ENCODE measurements at regions not wholly inside any gene's neighbourhood (a gene's known extent, or its start where the extent isn't known, plus 50 kb on each side); places are given as distances from the start of the nearest gene placed in this dataset.
"Not testable (repeated sequence)": the region's sequence is repeated elsewhere in the genome, so short reads cannot be mapped to it uniquely, and the experiment has no call there.

DNA sequence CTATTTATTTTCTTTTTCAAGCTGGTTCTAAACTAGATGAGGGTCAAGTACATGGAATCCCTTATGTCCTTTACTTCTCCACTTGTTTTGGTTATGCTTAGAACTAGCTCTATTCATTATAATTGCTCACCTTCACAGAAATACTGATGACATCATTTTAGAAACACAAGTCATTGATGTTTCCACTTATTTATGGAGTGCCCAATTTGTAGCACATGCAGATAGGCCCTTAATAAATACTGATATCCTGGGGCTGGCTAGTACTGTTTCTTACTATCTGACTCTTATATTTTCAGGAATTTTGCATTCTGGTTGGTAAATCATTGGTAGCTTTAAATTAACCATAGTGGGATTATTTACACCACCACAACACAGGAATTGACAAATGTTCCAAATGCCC lies 112.2 kb downstream of the NAA11 start:
- DNase-seq = no peak

DNA sequence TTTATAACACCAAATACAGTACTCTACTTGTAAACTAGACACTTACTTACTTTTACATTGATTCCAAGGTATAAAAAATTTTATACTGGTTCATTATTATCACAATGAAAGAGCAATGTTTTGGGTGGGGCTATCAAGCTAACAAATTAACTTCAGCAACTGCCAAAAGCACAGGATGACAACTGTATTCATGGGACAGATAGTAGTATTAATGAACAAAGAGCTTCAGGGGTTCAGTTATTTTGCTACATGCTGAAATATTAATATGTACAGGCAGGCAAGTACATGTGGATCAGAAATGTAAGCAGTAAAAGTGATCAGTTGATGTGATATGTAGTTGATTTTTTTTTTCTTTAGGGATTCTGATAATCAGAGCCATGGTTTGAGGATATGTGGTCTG lies 112.9 kb downstream of the NAA11 start:
- no peak for DNase-seq

DNA sequence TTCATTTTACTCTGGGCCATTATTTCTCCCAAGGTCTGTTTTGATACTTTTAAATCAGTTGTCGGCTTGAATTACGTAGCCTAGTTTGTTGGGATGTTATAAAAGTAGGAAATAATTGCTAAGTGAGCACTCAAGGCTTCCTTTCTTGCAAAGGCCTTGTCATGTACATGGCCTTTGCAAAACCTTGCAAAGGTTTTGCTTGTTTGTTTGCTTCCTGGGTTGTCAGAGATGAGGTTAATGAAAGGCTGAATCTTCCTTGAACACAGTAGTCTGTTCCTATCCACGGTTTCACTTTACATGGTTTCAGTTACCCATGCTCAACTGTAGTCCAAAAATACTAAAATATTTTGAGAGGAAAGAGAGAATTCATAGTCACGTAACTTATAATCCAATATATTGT lies 113.5 kb downstream of the NAA11 start:
- DNase-seq = no peak

DNA sequence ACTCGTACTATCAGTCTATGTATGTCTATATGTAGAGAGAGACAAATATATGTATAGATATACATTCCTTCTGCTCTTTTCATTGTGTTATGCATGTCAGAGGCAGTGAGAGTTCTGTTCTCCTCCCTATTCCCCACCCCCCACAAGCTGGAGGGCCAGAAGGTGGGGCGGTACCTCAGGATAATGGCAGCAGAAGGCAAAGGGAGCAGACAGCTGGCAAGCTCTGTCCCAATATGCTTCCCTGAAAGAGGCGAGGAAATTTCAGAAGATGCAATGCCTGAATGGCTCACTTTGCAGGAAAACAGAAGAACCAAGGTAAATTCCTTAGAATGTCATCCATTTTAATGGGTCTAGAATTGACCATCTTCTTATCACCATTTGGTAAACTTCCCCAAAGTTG lies 114.4 kb downstream of the NAA11 start:
- no peak for DNase-seq

DNA sequence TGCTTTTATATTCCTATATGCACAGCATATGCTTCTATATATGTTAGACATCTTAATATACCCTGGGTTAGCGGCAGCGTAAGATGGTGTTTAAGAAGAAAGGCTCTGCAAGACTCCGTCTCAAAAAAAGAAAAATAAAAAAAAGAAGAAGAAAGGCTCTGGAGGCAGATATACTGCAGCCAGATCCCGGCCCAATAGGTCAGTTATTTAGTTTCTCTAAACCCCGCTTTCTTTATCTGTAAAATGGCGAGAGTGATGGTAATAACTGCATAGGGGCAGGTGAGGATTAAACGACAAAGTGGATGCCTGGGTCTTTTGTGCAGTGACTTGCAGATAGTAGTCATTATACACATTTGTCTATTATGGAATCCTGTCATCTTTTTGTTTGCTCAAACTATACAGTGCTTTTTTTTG lies 115.2 kb downstream of the NAA11 start:
- no peak for DNase-seq

DNA sequence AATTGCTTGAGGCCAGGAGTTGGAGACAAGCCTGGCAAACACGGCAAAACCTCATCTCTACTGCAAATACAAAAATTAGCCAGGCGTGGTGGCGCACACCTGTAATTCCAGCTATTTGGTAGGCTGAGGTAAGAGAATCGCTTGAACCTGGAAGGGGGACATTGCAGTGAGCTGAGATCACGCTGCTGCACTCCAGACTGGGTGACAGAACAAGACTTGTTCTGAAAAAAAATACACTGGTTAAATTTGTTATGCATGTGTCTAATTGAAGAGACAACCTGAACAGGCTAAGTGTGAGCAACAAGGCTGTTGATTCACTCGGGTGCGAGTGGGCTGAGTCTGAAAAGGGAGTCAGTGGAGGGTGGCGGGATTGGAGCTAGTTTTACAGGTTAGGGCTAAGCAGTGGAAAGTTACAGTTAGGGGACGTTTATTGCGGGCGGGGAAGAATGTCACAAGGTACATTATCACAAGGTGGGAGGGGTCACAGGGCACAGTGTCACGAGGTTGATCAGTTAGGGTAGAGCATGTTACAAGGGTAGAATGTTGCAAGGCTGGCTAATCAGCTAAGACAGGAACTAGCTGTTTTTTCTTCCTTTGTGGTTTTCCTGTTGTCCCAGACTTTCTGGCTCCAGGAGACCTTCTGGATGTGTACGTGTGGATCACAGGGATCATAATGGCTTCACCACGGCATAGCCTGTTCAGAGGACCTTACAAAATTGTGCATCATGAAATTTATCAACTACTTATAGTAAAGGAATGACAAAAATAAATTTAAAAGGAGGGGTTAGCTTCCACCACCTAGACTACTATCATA lies 115.8 kb downstream of the NAA11 start:
- DNase-seq = no peak

DNA sequence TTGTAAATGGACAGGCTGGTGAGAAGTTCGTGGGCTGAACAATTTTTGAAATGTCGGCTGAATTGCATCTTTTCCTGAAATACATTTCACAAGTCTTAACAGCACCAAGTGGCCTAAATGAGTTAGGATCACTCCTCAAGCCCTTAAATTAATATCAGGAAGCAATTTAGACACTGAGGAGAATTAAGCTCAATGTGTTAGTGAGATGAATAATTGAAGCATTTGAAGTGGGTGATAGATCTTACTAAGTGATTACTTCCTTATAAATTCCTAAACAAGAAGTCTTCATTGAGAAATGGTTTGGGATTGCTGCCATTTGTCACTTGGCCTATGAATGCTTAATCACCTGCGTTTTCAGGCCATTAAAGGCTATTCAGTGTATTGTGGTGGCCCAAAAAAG lies 116.8 kb downstream of the NAA11 start:
- DNase-seq = no peak

DNA sequence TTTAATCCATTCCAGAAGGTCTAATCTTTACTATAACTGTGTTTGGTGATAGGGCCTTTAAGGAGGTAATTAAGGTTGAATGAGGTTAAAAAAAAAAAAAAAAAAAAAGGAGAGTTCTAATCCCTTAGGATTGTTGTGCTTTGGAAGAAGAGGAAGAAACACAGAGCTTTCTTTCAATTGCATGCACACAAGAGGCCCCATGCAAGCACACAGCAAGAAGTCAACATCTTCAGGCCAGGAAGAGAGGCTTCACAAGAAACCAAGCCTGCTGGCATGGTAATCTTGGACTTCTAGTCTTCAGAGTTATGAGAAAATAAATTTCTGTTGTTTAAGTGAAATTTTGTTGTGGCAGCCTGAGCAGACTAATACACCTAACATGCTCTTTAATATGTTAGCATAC lies 118.6 kb downstream of the NAA11 start:
- DNase-seq = no peak

DNA sequence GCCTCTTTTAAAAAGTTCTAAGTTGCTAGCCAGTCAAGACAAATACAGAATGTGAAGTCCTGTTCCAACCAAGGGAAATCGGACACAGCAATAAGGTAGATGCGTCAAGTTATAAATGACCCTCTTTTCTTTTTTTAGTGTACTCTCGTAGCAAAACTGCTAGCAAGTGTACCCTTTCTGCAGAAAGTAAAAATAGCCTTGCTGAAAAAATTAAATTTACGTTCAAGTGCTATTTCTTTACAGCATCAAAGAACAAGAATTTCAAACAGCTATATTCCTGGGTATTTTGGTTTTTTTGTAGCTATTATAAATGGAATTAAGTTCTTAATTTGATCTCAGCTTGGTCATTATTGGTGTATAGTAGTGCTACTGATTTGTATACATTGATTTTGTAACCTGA lies 119.2 kb downstream of the NAA11 start:
- no peak for DNase-seq

DNA sequence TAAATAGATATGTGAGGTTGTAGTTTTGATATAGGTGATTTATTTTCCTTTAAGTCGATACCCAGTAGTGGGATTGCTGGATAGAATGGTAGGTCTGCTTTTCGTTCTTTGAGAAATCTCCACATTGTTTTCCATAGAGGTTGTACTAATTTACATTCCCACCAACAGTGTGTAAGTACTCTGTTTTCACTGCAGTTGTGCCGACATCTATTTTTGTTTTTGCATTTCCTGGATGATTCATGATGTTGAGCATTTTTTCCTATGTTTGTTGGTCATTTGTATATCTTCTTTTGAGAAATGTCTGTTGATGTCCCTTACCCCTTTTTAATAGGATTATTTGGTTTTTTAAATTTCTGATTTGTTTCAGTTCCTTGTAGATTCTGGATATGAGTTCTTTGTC lies 120.7 kb downstream of the NAA11 start:
- no peak for DNase-seq

DNA sequence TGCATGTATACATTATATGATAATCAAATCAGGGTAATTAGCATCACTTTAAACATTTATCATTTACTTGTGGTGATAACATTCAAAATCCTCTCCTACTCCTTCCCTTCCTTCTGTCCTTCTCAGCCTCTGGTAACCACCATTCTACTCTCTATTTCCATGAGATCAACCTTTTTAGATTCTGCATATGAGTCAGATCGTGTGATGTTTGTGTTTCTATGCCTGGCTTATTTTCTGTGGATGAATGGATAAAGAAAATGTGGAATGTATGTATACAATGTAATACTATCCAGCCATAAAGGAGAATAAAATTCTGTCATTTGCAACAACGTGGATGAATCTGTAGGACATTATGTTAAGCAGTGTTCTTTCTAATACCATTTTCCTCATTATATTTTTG lies 123.9 kb downstream of the NAA11 start:
- no peak for DNase-seq

DNA sequence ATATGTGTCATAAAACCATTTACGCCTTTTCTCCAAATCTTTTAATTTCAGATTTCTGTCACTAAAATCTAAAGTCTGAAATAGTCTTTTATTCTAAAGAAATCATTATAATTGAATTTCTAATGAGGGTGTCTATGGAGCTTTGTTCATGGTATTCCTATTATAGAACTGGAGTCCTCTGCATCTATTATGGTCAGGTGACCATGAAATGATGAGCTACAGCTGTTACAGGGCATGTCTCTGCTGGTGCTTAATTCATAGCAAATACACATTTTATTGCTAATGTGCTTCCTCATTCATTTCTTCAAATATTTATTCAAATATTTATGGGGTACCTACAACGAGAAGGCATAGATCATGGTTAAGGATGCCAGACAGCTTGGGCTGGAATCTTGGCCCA lies 126.1 kb downstream of the NAA11 start:
- no peak for DNase-seq

DNA sequence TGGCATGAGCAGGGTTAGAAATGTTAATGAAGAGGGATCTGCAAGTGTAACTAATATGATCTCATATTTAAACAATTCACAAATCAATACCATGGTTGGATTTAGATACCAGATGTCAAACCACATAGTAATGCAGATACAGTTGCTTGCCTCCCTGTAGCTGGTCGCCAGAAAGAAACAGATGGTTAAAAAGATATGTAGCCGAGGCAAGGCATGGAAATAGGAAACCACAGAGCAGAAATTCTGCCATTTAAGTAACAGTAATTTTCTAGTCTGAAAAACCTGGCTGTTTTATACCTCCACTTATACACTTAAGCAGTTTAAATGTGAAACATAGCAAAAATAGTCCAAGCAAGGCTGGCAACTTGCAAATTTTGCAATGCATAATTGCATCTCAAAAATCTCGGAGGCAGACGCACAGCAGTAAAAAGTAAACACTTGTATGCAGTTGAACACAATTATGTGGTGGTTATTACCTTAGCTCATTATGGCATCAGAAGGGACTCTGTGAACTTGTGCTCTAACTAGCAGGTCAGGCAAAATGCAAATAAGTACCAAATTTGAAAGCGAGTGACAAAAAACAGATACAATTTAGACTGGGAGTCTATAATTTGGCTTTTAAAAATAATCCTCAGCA lies 126.8 kb downstream of the NAA11 start:
- DNase-seq = no peak

DNA sequence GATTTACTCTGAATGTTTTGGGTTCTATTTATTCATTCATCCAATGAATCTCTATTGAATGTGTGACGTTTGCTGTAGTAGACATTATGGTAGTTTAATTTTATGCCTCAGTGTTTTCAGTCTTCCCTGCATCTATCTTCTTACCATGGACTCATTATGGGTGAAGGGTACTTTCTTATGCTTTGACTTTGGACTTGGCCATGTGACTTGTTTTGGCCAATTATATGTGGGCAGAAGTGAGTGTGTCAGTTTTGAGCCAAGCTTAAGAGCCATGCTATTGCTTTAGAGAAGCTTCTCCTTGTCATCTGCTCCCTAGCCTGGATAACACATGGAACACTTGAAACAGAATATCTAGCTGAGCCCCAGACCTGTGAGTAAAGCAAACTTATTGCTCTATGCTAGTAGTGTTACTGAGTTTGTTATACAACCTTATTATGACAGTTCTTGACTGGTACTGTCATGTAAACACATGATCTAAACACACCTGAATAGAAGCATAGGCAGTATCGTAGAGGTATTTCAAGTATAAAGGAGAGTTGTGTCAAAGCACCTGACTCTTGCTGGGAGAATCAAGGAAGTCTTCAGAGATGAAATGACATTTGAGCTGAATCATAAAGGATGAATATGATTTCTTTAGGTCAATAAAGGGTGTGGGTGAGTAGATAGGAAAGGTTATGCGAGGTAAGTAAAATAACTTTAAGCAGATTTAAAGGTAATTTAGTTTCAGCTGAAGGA lies 128.4 kb downstream of the NAA11 start:
- no peak for DNase-seq

DNA sequence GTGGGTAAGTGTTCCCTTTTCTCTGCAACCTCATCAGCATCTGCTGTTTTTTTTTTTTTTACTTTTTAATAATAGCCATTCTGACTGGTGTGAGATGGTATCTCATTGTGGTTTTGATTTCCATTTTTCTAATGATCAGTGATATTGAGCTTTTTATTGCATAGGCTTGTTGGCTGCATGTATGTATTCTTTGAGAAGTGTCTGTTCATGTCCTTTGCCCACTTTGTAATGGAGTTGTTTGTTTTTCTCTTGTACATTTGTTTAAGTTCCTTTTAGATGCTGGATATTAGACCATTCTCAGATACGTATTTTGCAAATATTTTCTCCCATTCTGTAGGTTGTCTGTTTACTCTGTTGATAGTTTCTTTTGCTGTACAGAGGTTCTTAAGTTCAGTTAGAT lies 134.6 kb downstream of the NAA11 start:
- DNase-seq = not testable (repeated sequence)

DNA sequence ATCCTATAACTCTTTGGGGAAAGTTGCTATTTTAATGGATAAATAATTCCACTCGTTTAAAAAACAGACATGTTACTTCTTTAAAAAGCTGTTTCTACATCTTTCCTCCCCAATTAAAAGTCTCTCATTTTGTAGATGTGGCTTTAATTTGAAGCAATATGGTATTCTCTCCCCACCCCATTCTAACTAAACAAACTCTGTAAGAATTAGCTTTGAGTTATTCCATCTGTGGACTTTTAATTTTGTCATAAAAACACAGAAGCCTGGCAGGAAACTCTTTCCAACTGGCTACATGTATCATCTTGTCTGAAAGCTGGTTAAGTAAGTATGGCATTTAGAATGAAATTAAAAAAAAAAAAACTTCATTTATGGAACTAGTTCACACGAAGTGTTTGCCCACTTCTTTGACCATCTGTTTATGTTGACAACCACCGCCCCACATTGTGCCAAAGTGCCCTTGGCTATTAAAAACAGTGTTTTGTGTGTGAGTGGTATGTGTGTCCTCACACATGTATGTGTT lies 140.3 kb downstream of the NAA11 start:
- no peak for DNase-seq

DNA sequence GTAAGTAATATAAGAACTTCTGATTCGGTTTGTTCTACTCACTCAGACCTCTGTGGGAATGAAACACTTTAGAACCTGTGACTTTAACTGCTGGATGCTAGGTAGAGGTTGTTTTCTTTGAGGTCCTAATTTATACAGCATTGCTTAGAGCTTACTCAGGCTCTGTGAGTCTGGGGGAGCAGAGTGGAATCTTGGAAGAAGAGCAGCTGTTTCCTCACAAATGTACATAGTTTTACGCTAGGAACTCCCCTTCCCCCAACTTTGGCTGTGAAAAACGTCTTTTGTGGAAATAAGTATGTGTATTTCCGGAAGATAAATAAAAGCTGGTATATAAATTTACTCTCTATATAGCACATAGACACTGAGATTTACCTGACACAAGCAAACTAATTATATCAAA lies 141.4 kb downstream of the NAA11 start:
- no peak for DNase-seq

DNA sequence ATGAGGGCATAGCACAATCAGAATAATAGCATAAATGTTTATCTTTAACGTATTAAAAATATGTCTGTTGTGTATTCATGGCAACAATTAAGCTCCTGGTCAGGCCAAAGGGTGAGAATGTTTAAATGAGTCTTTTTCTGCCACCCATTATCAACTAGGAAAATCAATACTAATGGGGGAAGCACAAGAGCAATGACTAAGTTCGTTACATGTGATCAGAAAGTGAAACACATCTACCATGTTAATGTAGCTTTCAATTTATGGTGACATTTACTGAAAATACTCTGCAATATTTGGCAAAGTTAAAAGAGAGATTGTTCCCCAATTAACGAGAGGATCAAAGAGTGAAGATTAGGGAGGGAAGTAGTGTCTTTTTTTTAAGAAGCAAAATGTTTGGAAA lies 143.7 kb downstream of the NAA11 start:
- no peak for DNase-seq

DNA sequence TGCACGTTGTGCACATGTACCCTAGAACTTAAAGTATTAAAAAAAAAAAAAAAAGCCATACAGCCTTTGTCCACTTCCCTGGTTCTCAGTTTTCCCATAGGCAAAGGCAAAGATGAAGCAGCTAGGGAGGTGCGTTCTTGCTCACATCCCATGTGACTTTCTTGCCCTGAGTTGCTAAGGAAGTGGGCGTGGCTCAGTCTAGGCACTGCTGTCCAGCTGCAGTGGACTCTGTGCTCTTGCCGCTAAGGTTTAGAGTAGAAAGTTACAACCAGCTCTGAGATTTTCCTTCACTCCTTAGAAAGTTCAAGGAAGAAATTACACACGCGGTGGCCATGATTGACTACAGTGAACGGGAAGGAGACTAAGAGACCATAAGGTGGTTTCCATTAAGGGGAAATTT lies 144.7 kb downstream of the NAA11 start:
- no peak for DNase-seq

DNA sequence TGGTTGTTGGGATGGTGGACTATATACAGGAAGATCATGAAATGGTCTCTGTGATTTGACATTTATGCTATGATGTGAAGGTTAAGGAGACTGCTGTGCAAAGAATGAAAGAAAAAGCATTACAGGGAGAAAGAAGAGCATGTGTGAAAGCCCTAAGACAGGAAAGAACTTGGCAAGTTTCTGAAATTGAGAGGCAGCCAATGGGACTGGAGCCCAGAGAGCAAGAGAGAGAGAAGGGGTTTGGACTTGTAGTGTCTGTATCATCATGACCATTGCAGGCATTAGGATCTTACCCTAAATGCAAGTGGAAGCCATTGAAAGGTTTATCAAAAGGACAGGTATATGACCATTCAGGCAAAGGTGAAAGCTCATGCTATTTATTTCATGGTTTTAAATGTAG lies 147.1 kb downstream of the NAA11 start:
- no peak for DNase-seq

DNA sequence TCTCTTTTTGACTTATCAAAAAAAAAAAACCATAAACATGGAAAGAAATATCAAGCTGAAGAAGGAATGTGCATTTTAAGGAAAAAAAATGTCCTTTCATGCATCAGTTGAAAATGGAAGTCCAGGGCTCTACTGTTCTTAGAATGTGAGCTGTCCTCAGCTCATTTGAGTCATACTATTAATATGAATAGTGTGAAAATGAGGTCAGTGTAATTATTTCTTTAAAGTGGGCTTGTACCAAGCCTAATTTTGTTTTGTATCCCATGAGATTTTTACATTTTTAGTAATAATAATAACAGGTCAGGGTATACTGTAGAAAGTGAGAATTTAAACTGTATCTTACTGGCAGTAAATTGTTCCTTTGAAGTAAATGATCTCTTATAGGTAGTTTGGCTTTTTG lies 148.5 kb downstream of the NAA11 start:
- no peak for DNase-seq

DNA sequence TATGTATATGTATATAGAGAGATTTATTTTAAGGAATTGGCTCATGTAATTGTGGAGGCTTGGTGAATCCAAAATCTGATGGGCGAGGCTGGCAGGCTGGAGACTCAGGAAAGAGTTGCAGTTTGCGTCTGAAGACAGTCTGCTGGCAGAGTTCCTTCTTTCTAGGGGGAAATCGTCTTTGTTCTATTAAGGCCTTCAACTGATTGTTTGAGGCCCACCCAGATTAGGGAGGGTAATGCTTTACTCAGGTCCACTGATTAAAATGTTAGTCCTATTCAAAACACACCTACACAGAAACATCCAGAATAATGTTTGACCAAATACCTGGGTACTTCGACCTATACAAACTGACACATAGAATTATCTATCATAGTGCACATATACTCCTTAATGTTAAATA lies 149.5 kb downstream of the NAA11 start:
- DNase-seq = no peak

DNA sequence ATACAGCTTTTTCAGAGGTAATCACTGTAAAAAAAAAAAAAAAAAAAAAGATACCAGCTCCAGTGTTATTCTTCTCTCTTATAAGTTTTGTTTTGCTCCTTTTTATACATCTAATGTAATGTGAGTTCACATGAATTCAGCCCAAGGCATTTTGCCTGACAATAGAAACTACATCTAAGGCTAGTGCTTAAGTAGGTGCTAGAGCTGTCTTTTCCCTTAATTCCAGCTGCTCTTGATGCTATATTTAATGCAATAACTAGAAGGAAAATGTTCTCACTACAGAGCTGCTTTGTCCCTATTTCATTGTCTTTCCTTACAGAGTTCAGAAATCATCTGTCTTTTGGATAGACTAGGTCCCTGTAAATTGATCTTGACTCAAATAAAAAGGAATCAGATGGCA lies 150.1 kb downstream of the NAA11 start:
- DNase-seq = no peak

All from RPMI8226 (cell line).